Body of pancreas (tissue), 4 donors: ENCODE measurements at regions not wholly inside any gene's neighbourhood (a gene's known extent, or its start where the extent isn't known, plus 50 kb on each side); places are given as distances from the start of the nearest gene placed in this dataset. TPM values are rescaled to one million over a fixed set of nuclear protein-coding genes. Genes with fewer than 3 reads are reported as not detected.

Experiments used
- ATAC-seq: fragments of 150-250 bp; one replicate; pipeline ENCODE4 v1.9.1; 2016
- DNase-seq, 4 donors: peaks; one replicate each; pipeline ENCODE4 v3.0.0-alpha.2; 2019
- H3K27ac ChIP-seq, 4 donors: fragments of 200-600 bp; sonication (generic); 1 replicate in 3 of 4; 2 replicates in 1 of 4; pipeline versions ENCODE4 v1.5.1 to v1.6.1; 2016 to 2019; ENCODE audit warnings: mild to moderate bottlenecking in 1 of 4, mixed read lengths in 1 of 4, moderate library complexity in 1 of 4
- H3K27me3 ChIP-seq, 2 donors: fragments of 200-600 bp; sonication (generic); one replicate each; pipeline ENCODE4 v1.6.0; 2016; ENCODE audit warnings: mild to moderate bottlenecking in 1 of 2
- H3K36me3 ChIP-seq, 2 donors: fragments of 200-600 bp; sonication (generic); replicated peaks in 1 of 2; 2 replicates each; pipeline ENCODE4 v1.5.1; 2016; ENCODE audit warnings: low read depth in 2 of 2; ENCODE audit not compliant: insufficient read depth in 1 of 2
- H3K4me1 ChIP-seq: fragments of 200-600 bp; sonication (generic); one replicate; pipeline ENCODE4 v1.6.0; 2016
- H3K4me3 ChIP-seq, 2 donors: fragments of 200-600 bp; sonication (generic); 1 replicate in 1 of 2; 2 replicates in 1 of 2; pipeline ENCODE4 v1.5.1; 2016 to 2019
- H3K9me3 ChIP-seq, 3 donors: fragments of 200-600 bp; sonication (generic); 1 replicate in 2 of 3; 2 replicates in 1 of 3; pipeline ENCODE4 v1.5.1; 2016
- POLR2A ChIP-seq, 3 donors: fragments of 450-650 bp; IDR thresholded peaks; one replicate each; pipeline ENCODE4 v1.6.1; 2016; ENCODE audit warnings: antibody characterized with exemption in 3 of 3, mild to moderate bottlenecking in 2 of 3
- WGBS, 2 donors: methylation state at CpG; one replicate each; pipeline ENCODE4 v1.1.5; 2017; 5-methylcytosine and 5-hydroxymethylcytosine counted together
- intact Hi-C: fragments of 100-400 bp; cut with DNase I; formaldehyde crosslinking; loops from one replicate; pipeline ENCODE4 v1.15.1; 2023
- small RNA-seq: library from RNA; depleted of rRNA; stranded (forward); fragments of <200 nt; gene quantifications from one replicate; pipeline ENCODE3, GENCODE V24; 2016
- TF ChIP-seq, protein P1 (sequence below), 7 experiments: fragments of 450-650 bp in 4 of 7; fragments of 200-600 bp in 3 of 7; sonication (generic) in 3 of 7; IDR thresholded peaks; one replicate each; pipeline ENCODE4 v1.5.1; 2016 to 2019; ENCODE audit warnings: antibody characterized with exemption in 7 of 7

DNA sequence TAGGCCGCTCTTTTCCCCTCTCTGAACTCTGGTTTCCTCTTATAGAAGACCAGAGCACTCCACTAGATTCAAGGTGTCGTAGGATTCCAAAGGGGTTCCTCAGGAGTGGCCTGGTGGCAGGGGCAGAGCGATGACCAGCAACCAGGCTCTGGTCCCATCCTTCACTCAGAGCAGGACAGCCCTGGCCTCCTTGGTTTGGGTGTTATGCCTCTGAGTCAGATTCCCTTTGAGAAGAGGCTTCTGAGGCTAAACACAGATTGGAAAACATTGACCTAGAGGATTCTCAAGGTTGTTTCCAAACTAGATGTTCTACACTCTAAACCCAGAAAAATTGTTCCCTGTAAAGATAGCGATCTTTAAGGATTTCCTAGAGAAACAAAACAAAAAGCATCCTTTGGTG, 49.8 kb upstream of the IKBKE start:
- ATAC-seq, result no peak
- intact Hi-C loops, result no loop called here
- 70 to 99% methylated on average over 3 to 4 of the region's 4 CpGs for WGBS, 2 donors

More for the DNA sequence above, 49.8 kb upstream of the IKBKE start:
- no peak overlapping the region for H3K27ac ChIP-seq
- no peaks in the 10 kb centered on the region for H3K9me3 ChIP-seq
- no peak for TF ChIP-seq POLR2A (IDR thresholded peaks at IDR 0.05)
- TF ChIP-seq, protein P1, sequence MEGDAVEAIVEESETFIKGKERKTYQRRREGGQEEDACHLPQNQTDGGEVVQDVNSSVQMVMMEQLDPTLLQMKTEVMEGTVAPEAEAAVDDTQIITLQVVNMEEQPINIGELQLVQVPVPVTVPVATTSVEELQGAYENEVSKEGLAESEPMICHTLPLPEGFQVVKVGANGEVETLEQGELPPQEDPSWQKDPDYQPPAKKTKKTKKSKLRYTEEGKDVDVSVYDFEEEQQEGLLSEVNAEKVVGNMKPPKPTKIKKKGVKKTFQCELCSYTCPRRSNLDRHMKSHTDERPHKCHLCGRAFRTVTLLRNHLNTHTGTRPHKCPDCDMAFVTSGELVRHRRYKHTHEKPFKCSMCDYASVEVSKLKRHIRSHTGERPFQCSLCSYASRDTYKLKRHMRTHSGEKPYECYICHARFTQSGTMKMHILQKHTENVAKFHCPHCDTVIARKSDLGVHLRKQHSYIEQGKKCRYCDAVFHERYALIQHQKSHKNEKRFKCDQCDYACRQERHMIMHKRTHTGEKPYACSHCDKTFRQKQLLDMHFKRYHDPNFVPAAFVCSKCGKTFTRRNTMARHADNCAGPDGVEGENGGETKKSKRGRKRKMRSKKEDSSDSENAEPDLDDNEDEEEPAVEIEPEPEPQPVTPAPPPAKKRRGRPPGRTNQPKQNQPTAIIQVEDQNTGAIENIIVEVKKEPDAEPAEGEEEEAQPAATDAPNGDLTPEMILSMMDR (IDR thresholded peaks at IDR 0.05), result no peak
- H3K4me1 ChIP-seq, result no peaks in the 10 kb centered on the region
- DNase-seq, result no peak
- H3K4me3 ChIP-seq, result no peak overlapping the region
- peaks cover 0 to 2% of the 10 kb centered on the region in 2 donors for H3K36me3 ChIP-seq
- H3K27me3 ChIP-seq, result no peaks in the 10 kb centered on the region

Small RNAs in the stretch of these regions (small RNA-seq; reads per million reads assigned to genes)
- not detected for gene AC244023.1
